ENCODE measurements at regions not wholly inside any gene's neighbourhood (a gene's known extent, or its start where the extent isn't known, plus 50 kb on each side); places are given as distances from the start of the nearest gene placed in this dataset.
A peak's percentile ranks its signal among the peaks of the same experiment; 100 is the strongest.
"Not testable (repeated sequence)": the region's sequence is repeated elsewhere in the genome, so short reads cannot be mapped to it uniquely, and the experiment has no call there.

GRCh38 chr1:82152356-82153271, 351.9 kb downstream of the ADGRL2 start:
- no peak for DNase-seq

DNA sequence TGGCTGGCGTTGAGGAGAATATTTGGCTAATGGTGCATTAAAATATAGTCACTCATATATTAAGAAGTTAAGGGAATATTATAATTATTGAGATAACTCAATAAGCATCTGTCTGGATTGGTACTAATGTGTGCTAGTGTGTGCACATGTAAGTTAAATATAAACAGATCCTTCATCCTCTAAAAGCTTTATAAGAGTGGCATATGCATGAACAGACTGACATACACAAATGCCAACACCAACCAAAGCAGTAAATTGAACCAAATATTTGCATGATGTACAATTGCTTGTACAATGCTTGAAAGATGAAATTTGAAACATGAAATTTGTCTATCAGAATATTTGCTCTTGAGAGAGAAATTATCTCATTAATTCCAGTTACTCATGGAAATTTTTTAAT, 344.9 kb downstream of the ADGRL2 start:
- DNase-seq, result no peak

DNA sequence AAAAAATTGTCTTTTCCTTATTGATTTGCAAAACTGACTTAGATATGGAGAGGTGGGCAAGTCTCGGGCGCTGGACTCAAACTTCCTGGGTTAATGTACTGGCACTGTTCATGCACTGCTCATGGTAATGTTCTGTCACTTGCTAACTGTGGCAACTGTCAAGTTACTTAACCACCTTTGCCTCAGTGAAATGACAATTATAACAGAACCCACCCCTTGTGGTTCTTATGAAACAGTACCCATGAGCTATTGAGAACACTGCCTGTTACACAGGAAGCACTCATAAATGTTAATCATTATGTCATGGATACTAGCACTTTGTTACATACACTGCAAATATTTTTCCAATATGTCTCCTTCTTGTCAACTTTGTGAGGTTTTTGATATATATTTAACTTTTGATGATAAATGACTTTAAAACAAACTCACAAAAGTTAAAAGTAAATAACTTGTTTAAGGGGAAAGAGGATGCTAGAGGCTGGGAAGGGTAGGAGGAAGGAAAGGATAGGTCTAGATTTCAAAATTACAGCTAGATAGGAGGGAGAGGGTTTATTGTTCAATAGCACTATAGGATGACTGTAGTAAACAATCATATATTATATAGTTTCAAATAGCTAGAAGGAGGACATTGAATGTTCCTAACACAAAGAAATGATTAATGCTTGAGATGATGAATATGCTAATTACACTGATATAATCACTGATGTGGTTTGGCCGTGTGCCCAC, 342.5 kb downstream of the ADGRL2 start:
- no peak for DNase-seq

DNA sequence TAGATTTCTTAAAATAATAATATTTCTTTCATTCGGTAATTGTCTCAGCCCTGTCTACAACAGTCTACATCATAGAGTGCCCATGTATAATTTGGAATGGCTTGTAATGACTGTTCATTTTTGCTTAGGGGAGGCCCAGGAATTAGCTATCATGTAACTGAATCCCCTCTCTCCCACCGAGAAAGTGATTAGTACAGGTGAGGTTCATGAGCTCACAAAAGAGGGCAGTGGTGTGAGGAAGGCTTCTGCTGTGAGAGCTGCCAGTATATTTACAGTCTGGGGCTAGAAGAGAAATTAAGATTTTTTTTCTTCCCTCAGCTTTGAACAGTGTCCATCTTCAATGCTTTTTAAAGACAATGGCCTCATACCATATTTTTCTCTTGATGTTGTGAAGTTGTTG, 340.7 kb downstream of the ADGRL2 start:
- DNase-seq, result no peak

DNA sequence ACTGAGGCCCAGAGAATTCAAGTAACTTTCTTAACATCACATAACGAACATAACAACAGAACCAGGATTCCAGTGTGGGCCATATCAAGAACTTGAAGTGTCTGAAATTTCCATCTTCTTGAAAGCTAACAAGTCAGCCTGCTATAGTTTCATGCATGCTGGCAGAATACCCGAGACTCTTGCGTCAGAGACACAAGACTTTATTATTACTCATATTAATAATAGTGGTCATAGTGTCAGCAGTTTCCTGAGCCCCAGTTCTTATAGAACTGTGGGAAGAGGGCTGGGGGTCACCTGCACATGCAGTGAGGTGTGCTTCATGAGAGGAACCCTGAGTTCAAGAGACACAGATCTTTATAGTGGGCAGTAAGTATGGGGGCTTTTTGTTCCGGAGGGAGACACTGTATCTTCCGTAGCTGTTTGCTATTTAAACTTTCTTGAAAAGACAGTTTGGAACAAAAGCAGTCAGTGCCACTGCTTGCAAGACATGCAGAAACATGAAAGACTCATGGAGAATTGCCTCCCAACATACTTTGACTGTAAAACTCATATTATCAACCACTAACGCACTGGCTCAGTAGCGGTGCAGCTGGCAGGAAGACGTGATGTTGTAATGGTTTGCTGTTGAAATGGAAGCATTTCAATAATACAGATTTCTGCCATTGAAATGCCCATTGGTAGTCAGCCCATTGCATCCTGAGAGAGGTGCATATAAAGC, 339.2 kb downstream of the ADGRL2 start:
- DNase-seq, result no peak

- not testable (repeated sequence) for DNase-seq
Observed at GRCh38 chr1:82136351-82136750, 335.6 kb downstream of the ADGRL2 start.

DNA sequence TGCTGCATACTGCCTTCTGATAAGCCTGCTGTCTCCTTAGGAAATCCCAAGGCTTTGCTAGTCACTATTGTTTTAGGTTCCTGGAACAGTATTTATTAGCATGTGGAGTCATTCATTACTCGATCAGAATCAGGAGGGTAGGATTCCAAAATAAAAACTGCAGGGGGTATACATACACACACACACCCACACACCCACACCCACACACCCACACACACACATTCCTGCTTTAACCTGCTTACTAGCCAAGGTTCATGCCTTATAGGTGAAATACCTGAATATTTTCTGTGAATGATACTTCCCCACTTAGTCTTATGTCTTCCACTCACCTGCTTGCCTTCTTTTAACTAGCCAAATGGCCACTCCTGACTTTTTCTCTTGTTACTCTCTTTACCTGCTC, 325.1 kb downstream of the ADGRL2 start:
- DNase-seq, result no peak

DNA sequence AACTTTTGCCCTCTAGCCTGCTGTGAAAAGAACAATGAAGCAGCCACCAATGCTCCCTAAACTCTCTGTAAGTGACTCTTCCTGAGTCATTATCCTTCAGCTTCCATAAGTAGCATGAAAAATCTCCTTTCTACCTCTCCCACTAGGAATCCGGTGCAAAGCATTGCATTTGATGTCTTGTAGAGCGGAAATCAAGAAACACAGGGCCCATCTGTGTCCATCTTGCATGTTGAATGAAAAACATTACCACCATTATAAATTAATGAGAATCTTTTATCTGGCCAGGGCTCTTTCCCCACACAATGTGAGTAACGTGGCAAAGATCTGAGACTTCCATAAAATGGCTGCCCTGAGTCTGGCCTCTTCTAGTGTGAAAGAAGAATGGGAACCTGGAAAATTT, 324.4 kb downstream of the ADGRL2 start:
- no peak for DNase-seq

GRCh38 chr1:82121421-82121820, 320.7 kb downstream of the ADGRL2 start:
- DNase-seq, result no peak

DNA sequence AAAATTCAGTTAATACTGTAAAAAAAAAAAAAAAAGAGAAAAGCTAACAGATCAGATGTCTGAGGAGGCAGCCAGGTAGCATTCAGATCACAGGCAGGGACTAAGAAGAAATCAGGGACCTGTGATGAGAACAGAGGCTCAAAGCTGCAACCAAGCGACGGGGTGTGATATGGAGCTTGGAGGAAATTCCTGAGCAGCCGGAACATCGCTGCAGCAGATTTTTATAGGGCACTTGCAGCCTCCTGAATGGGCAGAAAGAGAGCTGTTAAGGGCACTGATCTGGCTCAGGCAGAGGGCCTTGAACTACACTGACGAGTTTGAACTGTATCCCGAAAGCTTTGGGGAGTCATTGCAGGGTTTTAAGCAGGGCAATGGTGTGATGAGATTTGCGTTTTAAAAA, 315.4 kb downstream of the ADGRL2 start:
- no peak for DNase-seq

GRCh38 chr1:82114887-82115286, 314.2 kb downstream of the ADGRL2 start:
- DNase-seq, result no peak

GRCh38 chr1:82110366-82111254, 309.9 kb downstream of the ADGRL2 start:
- peak; percentile 85 for DNase-seq

- no peak for DNase-seq
Observed at GRCh38 chr1:82108843-82109242, 308.1 kb downstream of the ADGRL2 start.

DNA sequence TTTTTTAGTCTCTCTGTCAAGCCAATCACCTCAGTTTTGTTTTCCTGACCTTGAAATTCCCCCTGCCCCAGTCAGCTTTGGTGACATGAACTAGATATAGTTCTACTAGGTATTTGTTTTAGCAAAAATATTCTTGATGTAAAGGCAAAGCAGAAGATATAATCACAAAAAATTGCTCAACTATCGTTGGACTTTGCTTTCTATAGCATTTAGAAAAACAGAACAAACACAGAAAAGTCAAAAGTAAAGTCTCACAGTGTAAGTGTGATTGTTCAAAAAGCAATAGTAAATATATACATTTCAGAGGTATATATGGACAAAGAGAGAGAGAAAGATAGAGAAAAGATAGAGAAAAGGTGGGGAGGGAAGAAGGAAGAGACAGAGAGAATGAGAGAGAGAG, 305.9 kb downstream of the ADGRL2 start:
- no peak for DNase-seq

DNA sequence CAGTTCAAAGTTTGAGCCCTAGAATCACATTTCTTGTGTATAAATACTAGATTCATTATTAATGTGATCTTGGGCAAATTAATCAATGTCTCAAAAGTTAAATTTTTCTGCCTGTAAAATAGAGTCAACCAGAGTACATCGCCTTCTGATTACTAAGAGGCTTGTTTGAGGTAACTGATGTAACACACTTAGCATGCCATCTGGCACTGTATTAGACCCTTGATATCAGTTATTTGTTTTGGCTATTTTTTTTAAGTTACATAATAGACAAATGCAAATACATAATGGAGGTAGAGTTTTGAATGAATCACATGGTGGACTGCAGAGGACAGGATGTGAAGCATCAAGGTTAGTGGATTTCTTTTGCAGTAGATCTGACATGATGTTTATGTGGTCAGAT, 298.4 kb downstream of the ADGRL2 start:
- DNase-seq, result no peak

- no peak for DNase-seq
Observed at GRCh38 chr1:82094136-82094535, 293.4 kb downstream of the ADGRL2 start.

- DNase-seq, result no peak
Observed at GRCh38 chr1:82091729-82092128, 291.0 kb downstream of the ADGRL2 start.

DNA sequence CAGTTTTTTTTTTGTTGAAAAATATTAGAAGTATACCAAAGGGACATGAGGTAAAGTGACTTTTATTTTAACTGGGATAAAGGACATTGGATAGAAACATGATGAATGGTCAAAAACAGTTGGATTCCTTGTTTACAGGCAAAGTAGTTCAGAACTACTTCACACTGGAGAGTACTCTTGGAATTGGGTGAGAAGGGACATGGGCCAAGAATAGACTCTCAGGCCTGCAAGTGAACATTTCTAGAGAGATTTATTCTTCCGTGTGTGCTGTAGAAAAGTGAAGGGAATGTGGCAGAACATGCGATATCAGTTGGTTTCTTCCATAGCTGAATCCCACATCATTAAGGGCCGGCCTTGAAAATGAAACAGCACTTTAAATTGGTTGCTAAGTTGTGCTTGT, 290.5 kb downstream of the ADGRL2 start:
- no peak for DNase-seq

- no peak for DNase-seq
Observed at GRCh38 chr1:82090104-82090503, 289.4 kb downstream of the ADGRL2 start.

- no peak for DNase-seq
Observed at GRCh38 chr1:82086739-82087138, 286.0 kb downstream of the ADGRL2 start.

- DNase-seq, result no peak
Observed at GRCh38 chr1:82079607-82080006, 278.9 kb downstream of the ADGRL2 start.

DNA sequence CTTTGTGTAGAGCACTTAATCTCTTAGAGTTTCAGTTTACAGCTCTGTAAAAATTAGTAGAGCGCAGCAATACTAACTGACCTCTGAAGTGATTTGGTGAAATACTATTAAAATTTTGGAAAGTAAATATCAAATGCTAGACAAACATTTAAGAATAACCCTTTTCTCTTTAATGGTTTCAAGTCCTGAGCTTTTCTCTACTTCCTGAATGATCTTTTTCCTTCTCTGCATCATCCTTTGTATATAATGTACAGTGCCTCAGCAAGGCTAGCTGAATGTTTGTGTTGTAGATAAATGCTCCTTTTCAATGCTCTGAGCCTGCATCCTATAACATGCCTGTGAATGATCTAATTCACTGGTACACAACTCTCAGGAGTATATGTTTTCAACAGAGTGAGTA, 272.9 kb downstream of the ADGRL2 start:
- DNase-seq, result no peak

- DNase-seq, result peak; percentile 81
Observed at GRCh38 chr1:82073071-82073470, 272.3 kb downstream of the ADGRL2 start.

All from NCI-H1105 (cell line).